ENCODE measurements at regions not wholly inside any gene's neighbourhood (a gene's known extent, or its start where the extent isn't known, plus 50 kb on each side); places are given as distances from the start of the nearest gene placed in this dataset.
A peak's percentile ranks its signal among the peaks of the same experiment; 100 is the strongest.

GRCh38 chr16:72389791-72390190, 217.8 kb upstream of the PMFBP1 start:
- Histone ChIP-seq H2AFZ (ENCODE audit: low read depth, low read length) (no peak overlapping the region), H3F3A (ENCODE audit: insufficient read depth, low read length, poor library complexity, severe bottlenecking) (no peaks in the 10 kb centered on the region), H3K9me3 (ENCODE audit: low read length) (peaks cover 3% of the 10 kb centered on the region), H3K27ac (ENCODE audit: low read length) (no peak overlapping the region), H3K79me2 (replicated peaks; ENCODE audit: insufficient read depth, low read length) (no peaks in the 10 kb centered on the region), H3K9me2 (ENCODE audit: insufficient read depth, low read length) (no peaks in the 10 kb centered on the region), H3K4me2 (ENCODE audit: low read length) (no peak overlapping the region), H3K27me3 (ENCODE audit: insufficient read depth, low read depth, low read length) (no peaks in the 10 kb centered on the region), H3K9ac (ENCODE audit: low read length) (no peak overlapping the region), H4K20me1 (ENCODE audit: insufficient read depth) (no peaks in the 10 kb centered on the region), H3K36me3 (ENCODE audit: insufficient read depth, low read length) (no peaks in the 10 kb centered on the region), H3K4me3 (ENCODE audit: low read length) (no peak overlapping the region)
- no peak for TF ChIP-seq TAF1 (IDR thresholded peaks at IDR 0.05; ENCODE audit: low read depth)

- Histone ChIP-seq H3K4me2 (ENCODE audit: low read length) (no peak overlapping the region), H2AFZ (ENCODE audit: low read depth, low read length) (no peak overlapping the region), H3K9ac (ENCODE audit: low read length) (no peak overlapping the region), H3K9me3 (ENCODE audit: low read length) (peaks cover 3% of the 10 kb centered on the region), H3K4me3 (ENCODE audit: low read length) (no peak overlapping the region), H3K79me2 (replicated peaks; ENCODE audit: insufficient read depth, low read length) (no peaks in the 10 kb centered on the region), H3K9me2 (ENCODE audit: insufficient read depth, low read length) (no peaks in the 10 kb centered on the region), H3K27me3 (ENCODE audit: insufficient read depth, low read depth, low read length) (no peaks in the 10 kb centered on the region), H3K36me3 (ENCODE audit: insufficient read depth, low read length) (no peaks in the 10 kb centered on the region), H3K27ac (ENCODE audit: low read length) (no peak overlapping the region), H3F3A (ENCODE audit: insufficient read depth, low read length, poor library complexity, severe bottlenecking) (no peaks in the 10 kb centered on the region), H4K20me1 (ENCODE audit: insufficient read depth) (no peaks in the 10 kb centered on the region)
- TF ChIP-seq REST (IDR thresholded peaks at IDR 0.05; ENCODE audit: borderline replicate concordance) (no peak), RAD21 (conservative IDR thresholded peaks at IDR 0.05) (no peak), EZH2 (IDR thresholded peaks at IDR 0.05; ENCODE audit: borderline replicate concordance, insufficient read depth, low read length, poor library complexity, severe bottlenecking) (no peak), EP300 (conservative IDR thresholded peaks at IDR 0.05; ENCODE audit: poor library complexity, severe bottlenecking) (no peak), CTCF (IDR thresholded peaks at IDR 0.05; ENCODE audit: poor library complexity, severe bottlenecking) (no peak), TAF1 (IDR thresholded peaks at IDR 0.05; ENCODE audit: low read depth) (no peak)
Measured at GRCh38 chr16:72388007-72388406, 216.1 kb upstream of the PMFBP1 start.

- no peak overlapping the region for H3K4me2 ChIP-seq (ENCODE audit: low read length)
- H2AFZ ChIP-seq (ENCODE audit: low read depth, low read length) = no peak overlapping the region
- no peak overlapping the region for H3K9ac ChIP-seq (ENCODE audit: low read length)
- no peak overlapping the region for H3K27ac ChIP-seq (ENCODE audit: low read length)
- no peaks in the 10 kb centered on the region for H3K36me3 ChIP-seq (ENCODE audit: insufficient read depth, low read length)
- H3K9me3 ChIP-seq (ENCODE audit: low read length) = no peaks in the 10 kb centered on the region
- TF ChIP-seq MXI1 (conservative IDR thresholded peaks at IDR 0.05; ENCODE audit: poor library complexity, severe bottlenecking) (no peak), EZH2 (IDR thresholded peaks at IDR 0.05; ENCODE audit: borderline replicate concordance, insufficient read depth, low read length, poor library complexity, severe bottlenecking) (no peak), REST (IDR thresholded peaks at IDR 0.05; ENCODE audit: borderline replicate concordance) (no peak), RAD21 (conservative IDR thresholded peaks at IDR 0.05) (no peak), EP300 (conservative IDR thresholded peaks at IDR 0.05; ENCODE audit: poor library complexity, severe bottlenecking) (peak; percentile 56), TAF1 (IDR thresholded peaks at IDR 0.05; ENCODE audit: low read depth) (no peak), POLR2AphosphoS5 (IDR thresholded peaks at IDR 0.05) (peak; percentile 59)
- H3K79me2 ChIP-seq (replicated peaks; ENCODE audit: insufficient read depth, low read length) = no peaks in the 10 kb centered on the region
- no peaks in the 10 kb centered on the region for H3K27me3 ChIP-seq (ENCODE audit: insufficient read depth, low read depth, low read length)
- H3K9me2 ChIP-seq (ENCODE audit: insufficient read depth, low read length) = no peaks in the 10 kb centered on the region
- no peak overlapping the region for H3K4me3 ChIP-seq (ENCODE audit: low read length)
- H3F3A ChIP-seq (ENCODE audit: insufficient read depth, low read length, poor library complexity, severe bottlenecking) = no peaks in the 10 kb centered on the region
- H4K20me1 ChIP-seq (ENCODE audit: insufficient read depth) = no peaks in the 10 kb centered on the region
Measured at GRCh38 chr16:72384651-72385050, 212.7 kb upstream of the PMFBP1 start.
